ENCODE measurements at regions not wholly inside any gene's neighbourhood (a gene's known extent, or its start where the extent isn't known, plus 50 kb on each side); places are given as distances from the start of the nearest gene placed in this dataset.

DNA sequence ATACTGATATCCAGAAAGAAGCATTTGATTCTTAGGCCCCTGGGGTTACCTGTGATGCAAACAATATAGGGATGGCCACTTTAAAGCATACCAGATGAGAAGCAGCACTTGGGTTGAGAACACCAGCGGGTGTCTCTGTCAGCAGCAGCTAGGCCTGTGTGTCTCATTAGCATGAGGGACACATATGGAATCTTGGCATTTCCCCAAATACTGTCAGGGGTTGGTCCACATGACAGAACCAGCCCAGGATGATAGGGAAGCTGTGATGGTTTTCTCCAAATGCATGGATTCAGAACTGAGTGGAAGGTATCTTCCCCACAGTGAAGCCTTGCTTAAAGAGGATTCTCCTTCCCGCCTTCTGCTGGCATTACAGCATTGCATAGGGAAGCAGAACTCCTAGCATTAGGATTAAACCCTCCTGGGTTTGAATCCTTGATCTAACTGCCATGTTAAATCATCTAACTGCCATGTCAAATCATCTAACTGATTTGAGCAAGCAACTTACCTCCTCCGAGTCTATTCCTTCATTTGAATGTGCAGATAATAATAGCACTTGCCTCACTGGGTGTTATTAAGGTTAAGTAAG, 111.5 kb upstream of the WSCD2 start:
- DNase-seq (no peak), ATAC-seq (no peak)
- Mint-ChIP-seq H3K27me3 (peaks cover 6% of the 10 kb centered on the region), H3K4me1 (no peaks in the 10 kb centered on the region), H3K27ac (no peak overlapping the region), H3K4me3 (no peak overlapping the region), H3K36me3 (ENCODE audit: low read depth) (no peaks in the 10 kb centered on the region), H3K9me3 (no peaks in the 10 kb centered on the region)

DNA sequence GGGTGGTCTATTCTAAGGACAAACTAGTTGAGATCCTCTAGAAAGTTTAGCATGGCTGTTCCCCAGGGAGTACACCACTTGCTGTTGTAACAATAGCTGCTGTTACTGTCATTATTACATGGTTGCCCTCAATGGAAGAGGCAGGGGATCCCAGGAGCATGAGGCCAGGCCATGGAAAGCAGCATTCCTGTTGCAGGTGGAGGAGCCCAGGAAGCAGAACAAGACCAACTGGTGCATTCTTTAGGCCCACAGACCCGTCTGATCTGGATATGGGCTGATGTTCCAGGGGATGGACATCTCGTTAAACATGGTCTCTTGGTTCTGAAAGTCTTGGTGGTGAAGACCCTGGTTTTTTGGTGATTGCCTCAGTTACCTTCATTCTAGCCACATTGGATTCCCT, 109.2 kb upstream of the WSCD2 start:
- DNase-seq, result no peak
- H3K4me3 Mint-ChIP-seq, result no peak overlapping the region
- H3K27ac Mint-ChIP-seq, result no peak overlapping the region
- no peaks in the 10 kb centered on the region for H3K9me3 Mint-ChIP-seq
- peaks cover 3% of the 10 kb centered on the region for H3K27me3 Mint-ChIP-seq
- H3K36me3 Mint-ChIP-seq (ENCODE audit: low read depth), result no peaks in the 10 kb centered on the region
- no peak for ATAC-seq
- no peaks in the 10 kb centered on the region for H3K4me1 Mint-ChIP-seq

GRCh38 chr12:108021141-108021540, 107.9 kb upstream of the WSCD2 start:
- no peak overlapping the region for H3K4me3 Mint-ChIP-seq
- ATAC-seq (no peak), DNase-seq (no peak)
- no peaks in the 10 kb centered on the region for H3K9me3 Mint-ChIP-seq
- H3K27ac Mint-ChIP-seq, result no peak overlapping the region
- H3K27me3 Mint-ChIP-seq, result peaks cover 3% of the 10 kb centered on the region
- no peaks in the 10 kb centered on the region for H3K36me3 Mint-ChIP-seq (ENCODE audit: low read depth)
- no peaks in the 10 kb centered on the region for H3K4me1 Mint-ChIP-seq

- Mint-ChIP-seq H3K9me3 (no peaks in the 10 kb centered on the region), H3K27me3 (peaks cover 3% of the 10 kb centered on the region), H3K27ac (no peak overlapping the region), H3K4me1 (no peaks in the 10 kb centered on the region), H3K4me3 (no peak overlapping the region), H3K36me3 (ENCODE audit: low read depth) (no peaks in the 10 kb centered on the region)
- ATAC-seq (no peak), DNase-seq (no peak)
Measured at GRCh38 chr12:108021949-108022522, 107.1 kb upstream of the WSCD2 start.

GRCh38 chr12:108029051-108029835, 99.8 kb upstream of the WSCD2 start:
- no peak overlapping the region for H3K4me3 Mint-ChIP-seq

DNA sequence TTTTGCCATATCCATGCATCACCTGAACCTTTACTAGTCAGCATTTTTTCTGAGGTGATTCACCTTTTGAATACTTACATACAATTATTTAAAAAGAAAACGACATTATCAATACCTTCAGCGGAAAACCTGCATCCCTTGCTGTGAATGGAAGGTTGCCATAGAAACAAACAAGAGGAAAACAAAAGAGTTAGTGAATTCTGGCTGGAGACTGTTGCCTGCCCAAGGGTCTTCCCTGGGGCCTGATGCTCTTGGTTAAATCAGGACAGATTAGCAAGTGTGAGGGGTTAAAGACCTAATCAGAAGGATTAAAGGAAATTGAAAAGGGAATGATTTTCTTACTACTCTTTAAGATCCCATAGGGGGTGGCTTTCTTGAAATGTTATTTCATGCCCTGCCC, 96.0 kb upstream of the WSCD2 start:
- H3K4me3 Mint-ChIP-seq, result no peak overlapping the region
- H3K4me1 Mint-ChIP-seq, result no peaks in the 10 kb centered on the region
- ATAC-seq (no peak), DNase-seq (no peak)
- H3K27ac Mint-ChIP-seq, result no peak overlapping the region
- H3K36me3 Mint-ChIP-seq (ENCODE audit: low read depth), result no peaks in the 10 kb centered on the region
- no peaks in the 10 kb centered on the region for H3K9me3 Mint-ChIP-seq
- H3K27me3 Mint-ChIP-seq, result peaks cover 6% of the 10 kb centered on the region

More at GRCh38 chr12:108029051-108029835, 99.8 kb upstream of the WSCD2 start:
- DNase-seq (no peak), ATAC-seq (no peak)
- Mint-ChIP-seq H3K9me3 (no peaks in the 10 kb centered on the region), H3K36me3 (ENCODE audit: low read depth) (no peaks in the 10 kb centered on the region), H3K27me3 (peaks cover 14% of the 10 kb centered on the region), H3K4me1 (no peaks in the 10 kb centered on the region), H3K27ac (no peak overlapping the region)

GRCh38 chr12:108035372-108035771, 93.7 kb upstream of the WSCD2 start:
- H3K36me3 Mint-ChIP-seq (ENCODE audit: low read depth), result no peaks in the 10 kb centered on the region
- no peak overlapping the region for H3K27ac Mint-ChIP-seq
- H3K4me1 Mint-ChIP-seq, result no peaks in the 10 kb centered on the region
- ATAC-seq (no peak), DNase-seq (no peak)
- no peak overlapping the region for H3K4me3 Mint-ChIP-seq
- H3K27me3 Mint-ChIP-seq, result peaks cover 6% of the 10 kb centered on the region
- H3K9me3 Mint-ChIP-seq, result no peaks in the 10 kb centered on the region

DNA sequence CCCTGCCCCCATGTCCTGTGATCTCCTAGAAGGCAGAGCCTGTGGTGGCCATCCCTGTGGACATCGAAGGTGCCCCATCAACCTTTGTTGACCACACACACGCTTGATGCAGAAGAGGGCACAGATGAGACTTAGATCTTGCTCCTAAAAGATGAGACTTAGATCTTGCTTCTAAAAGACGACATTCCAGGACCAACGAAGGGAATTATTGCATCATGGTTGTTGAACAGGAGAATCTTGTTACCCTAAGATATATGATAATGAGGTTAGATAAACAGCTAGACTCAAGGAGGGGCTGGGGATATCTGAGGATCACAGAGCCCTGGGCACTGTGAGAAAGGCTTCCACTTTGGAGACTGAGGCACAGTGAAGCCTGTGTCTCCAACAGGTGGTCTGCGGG, 91.1 kb upstream of the WSCD2 start:
- no peaks in the 10 kb centered on the region for H3K9me3 Mint-ChIP-seq
- ATAC-seq (no peak), DNase-seq (no peak)
- H3K4me3 Mint-ChIP-seq, result no peak overlapping the region
- H3K4me1 Mint-ChIP-seq, result no peaks in the 10 kb centered on the region
- H3K36me3 Mint-ChIP-seq (ENCODE audit: low read depth), result no peaks in the 10 kb centered on the region
- H3K27ac Mint-ChIP-seq, result no peak overlapping the region
- H3K27me3 Mint-ChIP-seq, result peaks cover 2% of the 10 kb centered on the region

GRCh38 chr12:108039794-108040193, 89.3 kb upstream of the WSCD2 start:
- no peak overlapping the region for H3K4me3 Mint-ChIP-seq
- H3K27me3 Mint-ChIP-seq, result peaks cover 4% of the 10 kb centered on the region
- DNase-seq (no peak), ATAC-seq (no peak)
- H3K27ac Mint-ChIP-seq, result no peak overlapping the region
- H3K36me3 Mint-ChIP-seq (ENCODE audit: low read depth), result no peaks in the 10 kb centered on the region
- no peaks in the 10 kb centered on the region for H3K9me3 Mint-ChIP-seq
- H3K4me1 Mint-ChIP-seq, result no peaks in the 10 kb centered on the region

GRCh38 chr12:108040947-108041346, 88.1 kb upstream of the WSCD2 start:
- Mint-ChIP-seq H3K9me3 (no peaks in the 10 kb centered on the region), H3K4me3 (no peak overlapping the region), H3K4me1 (no peaks in the 10 kb centered on the region), H3K27ac (no peak overlapping the region), H3K36me3 (ENCODE audit: low read depth) (no peaks in the 10 kb centered on the region), H3K27me3 (peaks cover 7% of the 10 kb centered on the region)
- DNase-seq, result no peak
- no peak for ATAC-seq

- Mint-ChIP-seq H3K27me3 (peaks cover 19% of the 10 kb centered on the region), H3K36me3 (ENCODE audit: low read depth) (no peaks in the 10 kb centered on the region), H3K4me3 (no peak overlapping the region), H3K9me3 (no peaks in the 10 kb centered on the region), H3K27ac (no peak overlapping the region), H3K4me1 (peaks cover 10% of the 10 kb centered on the region)
- DNase-seq (no peak), ATAC-seq (no peak)
Measured at GRCh38 chr12:108043286-108043685, 85.8 kb upstream of the WSCD2 start.

GRCh38 chr12:108043750-108044533, 85.1 kb upstream of the WSCD2 start:
- no peak overlapping the region for H3K4me3 Mint-ChIP-seq
- no peaks in the 10 kb centered on the region for H3K36me3 Mint-ChIP-seq (ENCODE audit: low read depth)
- peaks cover 19% of the 10 kb centered on the region for H3K27me3 Mint-ChIP-seq
- H3K9me3 Mint-ChIP-seq, result no peaks in the 10 kb centered on the region
- peaks cover 10% of the 10 kb centered on the region for H3K4me1 Mint-ChIP-seq
- no peak overlapping the region for H3K27ac Mint-ChIP-seq
- no peak for ATAC-seq
- DNase-seq, result no peak

GRCh38 chr12:108046135-108046534, 83.0 kb upstream of the WSCD2 start:
- Mint-ChIP-seq H3K27me3 (peaks cover 24% of the 10 kb centered on the region), H3K4me3 (no peak overlapping the region), H3K9me3 (no peaks in the 10 kb centered on the region), H3K36me3 (ENCODE audit: low read depth) (no peaks in the 10 kb centered on the region), H3K27ac (no peak overlapping the region), H3K4me1 (peaks cover 10% of the 10 kb centered on the region)
- DNase-seq (no peak), ATAC-seq (no peak)

- Mint-ChIP-seq H3K9me3 (no peaks in the 10 kb centered on the region), H3K4me3 (no peak overlapping the region), H3K27me3 (peaks cover 26% of the 10 kb centered on the region), H3K27ac (no peak overlapping the region), H3K36me3 (ENCODE audit: low read depth) (no peaks in the 10 kb centered on the region), H3K4me1 (peaks cover 10% of the 10 kb centered on the region)
- ATAC-seq, result no peak
- no peak for DNase-seq
Measured at GRCh38 chr12:108046650-108047049, 82.4 kb upstream of the WSCD2 start.
